Naive thymus-derived CD8-positive, alpha-beta T cell (primary cell): ENCODE measurements at regions not wholly inside any gene's neighbourhood (a gene's known extent, or its start where the extent isn't known, plus 50 kb on each side); places are given as distances from the start of the nearest gene placed in this dataset.

Experiments used
- ATAC-seq, 2 donors: fragments of 150-1000 bp; cut with Tn5 transposase in 1 of 2; sonication (Bioruptor Pico), chemical (Tn5 transposase) in 1 of 2; 1 replicate in 1 of 2; 2 replicates in 1 of 2; pipeline ENCODE4 v1.10.0; 2021; ENCODE audit warnings: mild to moderate bottlenecking in 2 of 2, moderate library complexity in 2 of 2
- POLR2A ChIA-PET: fragments of 350-600 bp; sonication (Branson Sonifier 250); formaldehyde crosslinking; loops from one replicate; lab custom pipeline; 2021; ENCODE audit warnings: antibody characterized with exemption; lab: Charles Lee
- DNase-seq, 10 donors: peaks; one replicate each; pipeline versions ENCODE4 v3.0.0 to v3.0.0-alpha.2; 2020 to 2022
- H3K27ac Mint-ChIP-seq, 10 donors: one replicate each; pipeline ENCODE4 v1.8.0; 2020 to 2022; ENCODE audit warnings: mild to moderate bottlenecking in 10 of 10, mixed read lengths in 10 of 10, moderate library complexity in 4 of 10, inconsistent platforms in 1 of 10
- H3K27me3 Mint-ChIP-seq, 5 donors: one replicate each; pipeline ENCODE4 v1.8.0; 2021 to 2022; ENCODE audit warnings: mixed read lengths in 5 of 5
- H3K36me3 Mint-ChIP-seq, 3 donors: one replicate each; pipeline ENCODE4 v1.8.0; 2020 to 2022; ENCODE audit warnings: mixed read lengths in 3 of 3, mild to moderate bottlenecking in 2 of 3, inconsistent platforms in 1 of 3
- H3K4me1 Mint-ChIP-seq, 4 donors: one replicate each; pipeline ENCODE4 v1.8.0; 2021 to 2022; ENCODE audit warnings: mixed read lengths in 4 of 4
- H3K4me3 Mint-ChIP-seq, 10 donors: one replicate each; pipeline ENCODE4 v1.8.0; 2020 to 2022; ENCODE audit warnings: mild to moderate bottlenecking in 10 of 10, mixed read lengths in 10 of 10, moderate library complexity in 6 of 10, inconsistent platforms in 1 of 10
- H3K9me3 Mint-ChIP-seq, 9 donors: one replicate each; pipeline ENCODE4 v1.8.0; 2020 to 2022; ENCODE audit warnings: mixed read lengths in 9 of 9, mild to moderate bottlenecking in 3 of 9, inconsistent platforms in 1 of 9, moderate library complexity in 1 of 9

DNA sequence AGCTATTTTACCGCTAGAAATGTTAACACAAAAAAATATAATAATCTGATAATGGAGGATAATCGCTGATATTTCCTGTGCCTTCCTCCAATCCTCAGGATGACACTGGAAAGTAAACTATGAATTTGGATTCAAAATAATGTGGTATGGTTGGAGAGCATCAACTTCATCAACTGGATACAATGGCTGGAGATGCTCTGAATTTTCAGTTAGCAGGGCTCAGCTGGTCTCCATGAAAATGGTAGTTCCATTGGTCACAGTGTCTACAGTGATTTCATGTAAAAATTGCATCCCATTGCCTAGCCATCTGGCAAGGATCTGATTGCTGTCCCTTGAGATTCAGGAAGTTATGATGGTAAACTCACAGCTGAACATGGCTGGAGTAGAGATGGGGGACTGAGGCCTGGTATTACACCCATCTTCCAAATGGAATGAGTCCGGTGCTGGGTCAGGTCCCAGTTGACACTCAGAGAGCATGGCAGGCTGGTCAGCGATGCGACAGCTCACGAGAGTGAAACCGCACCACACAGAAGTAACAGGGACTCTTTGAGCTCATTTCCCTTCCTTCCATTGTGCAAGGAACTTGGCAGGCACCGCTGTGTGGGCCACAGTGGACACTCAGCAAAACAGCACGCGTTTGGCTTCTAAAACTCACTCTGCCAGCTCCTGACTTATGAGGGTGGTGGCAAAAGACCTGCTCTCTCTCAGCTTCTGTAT is 142.4 kb upstream of the TNFAIP3 start:
- ATAC-seq (no peak), DNase-seq (no peak)
- peak overlapping the region in 2 of 10 donors; percentile 9 to 11 for H3K27ac Mint-ChIP-seq
- no peaks in the 10 kb centered on the region for H3K36me3 Mint-ChIP-seq
- H3K4me1 Mint-ChIP-seq, result peaks cover 0 to 7% (median 3%) of the 10 kb centered on the region in 4 donors
- no peak overlapping the region for H3K4me3 Mint-ChIP-seq
- H3K27me3 Mint-ChIP-seq, result peaks cover 2 to 12% (median 5%) of the 10 kb centered on the region in 5 donors
- POLR2A ChIA-PET, result no interaction called here
- no peaks in the 10 kb centered on the region for H3K9me3 Mint-ChIP-seq

- ATAC-seq (no peak), DNase-seq (no peak)
- Mint-ChIP-seq H3K36me3 (no peaks in the 10 kb centered on the region), H3K4me3 (no peak overlapping the region), H3K27ac (peak overlapping the region in 2 of 10 donors; percentile 11 to 15), H3K9me3 (no peaks in the 10 kb centered on the region), H3K4me1 (peaks cover 0 to 7% (median 3%) of the 10 kb centered on the region in 4 donors), H3K27me3 (peaks cover 2 to 12% (median 5%) of the 10 kb centered on the region in 5 donors)
- POLR2A ChIA-PET, result no interaction called here
These were observed 141.1 kb upstream of the TNFAIP3 start for GRCh38 chr6:137725949-137726348.

DNA sequence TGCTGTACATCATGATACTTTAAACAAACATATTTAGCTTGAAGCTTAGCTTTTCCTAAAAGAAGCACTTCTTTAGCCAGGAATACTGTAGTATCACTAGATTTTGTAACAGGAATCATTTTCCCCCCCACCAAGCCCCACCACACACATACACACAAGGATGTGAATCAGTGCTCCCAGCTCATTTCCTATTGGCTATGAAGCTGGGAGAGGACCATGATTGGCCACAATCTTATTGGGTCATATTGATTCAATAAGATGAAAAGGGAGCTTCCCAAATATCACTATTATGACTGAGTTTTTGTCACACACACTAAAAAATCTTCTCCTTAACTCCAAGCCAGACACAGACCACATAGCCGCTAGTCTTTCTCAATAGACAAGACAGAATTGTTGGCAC is 140.5 kb upstream of the TNFAIP3 start:
- H3K4me1 Mint-ChIP-seq, result peaks cover 0 to 7% (median 3%) of the 10 kb centered on the region in 4 donors

GRCh38 chr6:137727216-137727765 is 139.8 kb upstream of the TNFAIP3 start:
- peak overlapping the region in 2 of 10 donors; percentile 4 to 14 for H3K27ac Mint-ChIP-seq
- peaks cover 2 to 14% (median 5%) of the 10 kb centered on the region in 5 donors for H3K27me3 Mint-ChIP-seq

More for the DNA sequence above, 140.5 kb upstream of the TNFAIP3 start:
- no peak for DNase-seq
- Mint-ChIP-seq H3K36me3 (no peaks in the 10 kb centered on the region), H3K4me3 (no peak overlapping the region), H3K9me3 (no peaks in the 10 kb centered on the region), H3K27me3 (peaks cover 2 to 12% (median 5%) of the 10 kb centered on the region in 5 donors), H3K27ac (no peak overlapping the region)
- no peak for ATAC-seq
- POLR2A ChIA-PET, result no interaction called here

GRCh38 chr6:137728386-137729349 is 138.4 kb upstream of the TNFAIP3 start:
- Mint-ChIP-seq H3K27ac (peak overlapping the region in 1 of 10 donors; percentile 35), H3K36me3 (no peaks in the 10 kb centered on the region), H3K4me1 (peaks cover 0 to 5% (median 2%) of the 10 kb centered on the region in 4 donors), H3K4me3 (no peak overlapping the region), H3K27me3 (peaks cover 2 to 15% (median 5%) of the 10 kb centered on the region in 5 donors), H3K9me3 (no peaks in the 10 kb centered on the region)
- no peak for ATAC-seq
- POLR2A ChIA-PET, result no interaction called here
- DNase-seq, result no peak

More at GRCh38 chr6:137727216-137727765, 139.8 kb upstream of the TNFAIP3 start:
- POLR2A ChIA-PET, result no interaction called here
- H3K36me3 Mint-ChIP-seq, result no peaks in the 10 kb centered on the region
- DNase-seq (no peak), ATAC-seq (no peak)
- no peaks in the 10 kb centered on the region for H3K9me3 Mint-ChIP-seq
- H3K4me1 Mint-ChIP-seq, result peaks cover 0 to 11% (median 3%) of the 10 kb centered on the region in 4 donors
- H3K4me3 Mint-ChIP-seq, result no peak overlapping the region

GRCh38 chr6:137729866-137730629 is 137.0 kb upstream of the TNFAIP3 start:
- no peak for ATAC-seq
- Mint-ChIP-seq H3K4me3 (no peak overlapping the region), H3K27ac (no peak overlapping the region), H3K9me3 (no peaks in the 10 kb centered on the region), H3K4me1 (peaks cover 0 to 11% (median 2%) of the 10 kb centered on the region in 4 donors), H3K36me3 (no peaks in the 10 kb centered on the region), H3K27me3 (peaks cover 2 to 19% (median 5%) of the 10 kb centered on the region in 5 donors)
- no peak for DNase-seq
- POLR2A ChIA-PET, result no interaction called here

DNA sequence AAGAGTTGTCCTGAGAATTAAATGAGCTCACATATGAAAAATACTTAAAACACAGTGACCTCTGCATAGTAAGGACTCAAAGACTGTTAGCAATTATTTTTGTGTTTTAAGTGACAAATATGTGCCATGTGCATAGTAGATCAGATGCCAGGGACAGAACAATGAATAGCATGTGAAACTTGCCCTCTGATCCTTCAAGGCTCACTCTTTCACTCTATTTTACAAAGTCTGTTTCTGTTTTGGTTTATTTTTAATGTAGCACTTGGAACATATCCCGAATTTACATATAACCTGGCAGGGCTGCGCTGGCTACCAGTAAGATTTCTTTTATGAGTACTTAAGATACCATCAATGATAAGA is 135.5 kb upstream of the TNFAIP3 start:
- ATAC-seq (no peak), DNase-seq (no peak)
- H3K9me3 Mint-ChIP-seq, result no peaks in the 10 kb centered on the region
- H3K27me3 Mint-ChIP-seq, result peaks cover 2 to 16% (median 5%) of the 10 kb centered on the region in 5 donors
- POLR2A ChIA-PET, result no interaction called here
- no peak overlapping the region for H3K4me3 Mint-ChIP-seq
- H3K27ac Mint-ChIP-seq, result no peak overlapping the region
- no peaks in the 10 kb centered on the region for H3K36me3 Mint-ChIP-seq
- H3K4me1 Mint-ChIP-seq, result peaks cover 0 to 22% (median 3%) of the 10 kb centered on the region in 4 donors

- H3K36me3 Mint-ChIP-seq, result no peaks in the 10 kb centered on the region
- peaks cover 0 to 25% (median 3%) of the 10 kb centered on the region in 4 donors for H3K4me1 Mint-ChIP-seq
- POLR2A ChIA-PET, result interaction anchor here (0.6 kb wide), 1 partner anchor 9 kb away, joined by 3 read pairs; no protein-coding TSS in a partner anchor
- H3K9me3 Mint-ChIP-seq, result no peaks in the 10 kb centered on the region
- H3K27ac Mint-ChIP-seq, result no peak overlapping the region
- DNase-seq (no peak), ATAC-seq (no peak)
- peaks cover 2 to 16% (median 5%) of the 10 kb centered on the region in 5 donors for H3K27me3 Mint-ChIP-seq
- H3K4me3 Mint-ChIP-seq, result no peak overlapping the region
These were observed 135.0 kb upstream of the TNFAIP3 start for GRCh38 chr6:137731960-137732616.

GRCh38 chr6:137733372-137733771 is 133.7 kb upstream of the TNFAIP3 start:
- no peak overlapping the region for H3K4me3 Mint-ChIP-seq
- peaks cover 0 to 32% (median 3%) of the 10 kb centered on the region in 4 donors for H3K4me1 Mint-ChIP-seq
- peak overlapping the region in 1 of 10 donors; percentile 76 for H3K27ac Mint-ChIP-seq
- H3K9me3 Mint-ChIP-seq, result no peaks in the 10 kb centered on the region
- H3K27me3 Mint-ChIP-seq, result peaks cover 0 to 8% (median 0%) of the 10 kb centered on the region in 5 donors
- POLR2A ChIA-PET, result interaction anchor here (0.6 to 0.7 kb wide), 3 partner anchors 152 to 1222 kb away, joined by 3 to 4 read pairs (median 4); no protein-coding TSS in a partner anchor
- DNase-seq (no peak), ATAC-seq (no peak)
- H3K36me3 Mint-ChIP-seq, result no peaks in the 10 kb centered on the region

GRCh38 chr6:137734005-137734874 is 132.8 kb upstream of the TNFAIP3 start:
- ATAC-seq (no peak), DNase-seq (no peak)
- H3K9me3 Mint-ChIP-seq, result no peaks in the 10 kb centered on the region
- peaks cover 0 to 8% (median 0%) of the 10 kb centered on the region in 5 donors for H3K27me3 Mint-ChIP-seq
- peaks cover 0 to 34% (median 3%) of the 10 kb centered on the region in 4 donors for H3K4me1 Mint-ChIP-seq
- no peak overlapping the region for H3K4me3 Mint-ChIP-seq
- H3K27ac Mint-ChIP-seq, result peak overlapping the region in 3 of 10 donors; percentile 8 to 43 (median 33)
- no peaks in the 10 kb centered on the region for H3K36me3 Mint-ChIP-seq
- POLR2A ChIA-PET, result interaction anchor here (0.7 kb wide), 1 partner anchor 151 kb away, joined by 3 read pairs; no protein-coding TSS in a partner anchor

GRCh38 chr6:137734875-137735182 is 132.2 kb upstream of the TNFAIP3 start:
- Mint-ChIP-seq H3K36me3 (no peaks in the 10 kb centered on the region), H3K9me3 (no peaks in the 10 kb centered on the region), H3K27ac (peak overlapping the region in 2 of 10 donors; percentile 7 to 50), H3K4me3 (no peak overlapping the region), H3K27me3 (peaks cover 0 to 8% (median 0%) of the 10 kb centered on the region in 5 donors), H3K4me1 (peaks cover 0 to 34% (median 3%) of the 10 kb centered on the region in 4 donors)
- POLR2A ChIA-PET, result no interaction called here
- DNase-seq (no peak), ATAC-seq (no peak)
